Activated CD8-positive, alpha-beta memory T cell treated with anti-CD3 and anti-CD28 coated beads, Interleukin-2, amount 10 ng/mL, durations not matched to agents 7 days and 5 days (primary cell): ENCODE measurements at regions not wholly inside any gene's neighbourhood (a gene's known extent, or its start where the extent isn't known, plus 50 kb on each side); places are given as distances from the start of the nearest gene placed in this dataset.

Source experiments
- ATAC-seq: fragments of 150-1000 bp; cut with Tn5 transposase; one replicate; pipeline ENCODE4 v1.10.0; 2021; ENCODE audit warnings: moderate library complexity
- CTCF ChIA-PET: fragments of 350-600 bp; sonication (Branson Sonifier 250); formaldehyde crosslinking; loops from one replicate; lab custom pipeline; 2021; ENCODE audit warnings: antibody characterized with exemption; lab: Charles Lee
- DNase-seq: peaks from one replicate; pipeline ENCODE4 v3.0.0-alpha.2; 2020
- H3K27ac Mint-ChIP-seq: one replicate; pipeline ENCODE4 v1.8.0; 2021; ENCODE audit warnings: mild to moderate bottlenecking, mixed read lengths
- H3K27me3 Mint-ChIP-seq: one replicate; pipeline ENCODE4 v1.8.0; 2021; ENCODE audit warnings: mixed read lengths
- H3K36me3 Mint-ChIP-seq: one replicate; pipeline ENCODE4 v1.8.0; 2021; ENCODE audit warnings: mild to moderate bottlenecking, mixed read lengths
- H3K4me1 Mint-ChIP-seq: one replicate; pipeline ENCODE4 v1.8.0; 2021; ENCODE audit warnings: mixed read lengths
- H3K4me3 Mint-ChIP-seq: one replicate; pipeline ENCODE4 v1.8.0; 2021; ENCODE audit warnings: mild to moderate bottlenecking, moderate library complexity, mixed read lengths
- H3K9me3 Mint-ChIP-seq: one replicate; pipeline ENCODE4 v1.8.0; 2022; ENCODE audit warnings: low read depth, mixed read lengths

DNA sequence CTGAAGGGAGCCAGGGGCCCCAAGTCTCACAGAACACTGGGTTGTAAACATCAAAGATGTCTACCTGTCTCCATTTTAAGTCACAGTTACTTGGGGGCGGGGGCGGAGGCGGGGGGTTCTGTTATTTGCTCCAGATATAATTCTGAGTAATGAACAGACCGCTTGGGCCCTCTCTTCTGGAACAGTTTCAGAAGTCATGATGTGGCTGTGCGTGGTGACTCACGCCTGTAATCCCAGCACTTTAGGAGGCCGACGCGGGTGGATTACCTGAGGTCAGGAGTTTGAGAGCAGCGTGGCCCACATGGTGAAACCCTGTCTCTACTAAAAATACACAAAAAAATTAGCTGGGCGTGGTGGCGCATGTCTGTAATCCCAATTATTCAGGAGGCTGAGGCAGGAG lies 157.9 kb upstream of the APCDD1 start:
- H3K27ac Mint-ChIP-seq: no peak overlapping the region

DNA sequence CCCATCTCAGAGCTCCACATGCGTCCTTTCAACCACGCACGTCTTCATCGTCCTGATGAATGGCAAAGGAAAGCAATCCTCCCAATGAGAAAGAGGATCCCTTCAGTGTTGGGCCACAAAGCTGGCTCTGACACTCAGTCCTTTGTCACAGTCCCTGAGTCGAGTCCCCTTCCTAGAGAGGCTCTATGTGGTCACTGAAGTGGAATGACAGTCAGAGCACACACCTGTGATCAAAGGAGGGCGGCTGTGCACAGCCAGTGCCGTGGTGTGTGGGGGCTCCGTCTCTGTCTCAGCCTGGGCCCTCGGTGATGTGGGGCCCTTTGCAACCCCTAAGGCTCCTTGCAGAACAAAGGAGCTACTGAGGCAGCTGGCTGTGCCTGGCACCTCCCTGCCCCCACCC lies 157.3 kb upstream of the APCDD1 start:
- H3K4me1 Mint-ChIP-seq: no peaks in the 10 kb centered on the region
- ATAC-seq: no peak
- CTCF ChIA-PET: no interaction called here

More for the DNA sequence above, 157.9 kb upstream of the APCDD1 start:
- Mint-ChIP-seq H3K36me3 (no peaks in the 10 kb centered on the region), H3K4me1 (no peaks in the 10 kb centered on the region), H3K9me3 (no peaks in the 10 kb centered on the region), H3K4me3 (no peak overlapping the region), H3K27me3 (peaks cover 5% of the 10 kb centered on the region)
- CTCF ChIA-PET: no interaction called here
- no peak for ATAC-seq
- DNase-seq: no peak

DNA sequence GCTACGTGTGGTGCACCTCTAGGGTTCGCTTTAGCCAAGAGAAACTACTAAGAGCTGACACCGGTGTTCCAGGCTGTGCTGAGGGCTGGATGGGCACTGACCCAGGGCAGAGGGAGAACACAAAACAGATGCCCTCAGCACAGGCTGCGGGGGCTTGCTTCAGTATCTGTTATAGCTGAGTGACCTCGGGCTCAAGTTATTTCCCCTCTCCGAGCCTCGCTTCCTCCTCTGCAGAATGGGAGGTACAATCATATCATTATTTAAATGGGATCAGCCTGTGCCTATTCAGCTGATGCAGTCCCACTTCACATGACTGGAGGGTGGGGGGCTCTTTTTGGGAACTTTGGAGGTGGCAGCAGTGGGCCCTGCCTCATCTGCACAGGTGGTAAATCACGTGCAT lies 156.1 kb upstream of the APCDD1 start:
- Mint-ChIP-seq H3K4me1 (no peaks in the 10 kb centered on the region), H3K36me3 (no peaks in the 10 kb centered on the region), H3K4me3 (no peak overlapping the region), H3K27me3 (peaks cover 5% of the 10 kb centered on the region), H3K9me3 (no peaks in the 10 kb centered on the region), H3K27ac (no peak overlapping the region)
- DNase-seq: no peak
- CTCF ChIA-PET: no interaction called here
- no peak for ATAC-seq

More for the DNA sequence above, 157.3 kb upstream of the APCDD1 start:
- Mint-ChIP-seq H3K27ac (no peak overlapping the region), H3K9me3 (no peaks in the 10 kb centered on the region), H3K36me3 (no peaks in the 10 kb centered on the region), H3K4me3 (no peak overlapping the region), H3K27me3 (peaks cover 5% of the 10 kb centered on the region)
- no peak for DNase-seq

GRCh38 chr18:10299643-10300042 lies 154.8 kb upstream of the APCDD1 start:
- Mint-ChIP-seq H3K9me3 (no peaks in the 10 kb centered on the region), H3K27me3 (peaks cover 5% of the 10 kb centered on the region), H3K27ac (no peak overlapping the region), H3K4me1 (no peaks in the 10 kb centered on the region), H3K36me3 (no peaks in the 10 kb centered on the region), H3K4me3 (no peak overlapping the region)
- no peak for DNase-seq
- CTCF ChIA-PET: no interaction called here
- ATAC-seq: no peak

DNA sequence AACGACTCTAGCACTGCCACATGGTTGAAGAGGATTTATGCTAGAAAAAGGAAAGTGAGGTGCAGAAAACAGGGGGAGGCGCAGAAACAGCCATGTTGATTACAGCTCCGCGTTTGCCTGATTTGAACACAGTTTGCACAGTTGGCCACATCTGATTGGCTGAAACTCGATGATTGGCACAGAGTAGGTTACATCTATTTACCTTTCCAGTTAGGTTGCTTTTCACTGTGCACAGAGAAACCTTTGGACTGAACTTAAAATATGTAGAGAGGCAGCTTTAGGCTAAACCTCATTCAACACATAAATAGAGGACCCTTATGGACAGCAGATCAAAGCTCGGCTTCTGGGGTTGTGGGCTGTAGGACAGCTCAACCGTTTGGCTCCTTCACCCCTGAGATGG lies 153.7 kb upstream of the APCDD1 start:
- no peak for DNase-seq
- Mint-ChIP-seq H3K4me3 (no peak overlapping the region), H3K27me3 (peaks cover 5% of the 10 kb centered on the region), H3K27ac (no peak overlapping the region), H3K4me1 (no peaks in the 10 kb centered on the region), H3K36me3 (no peaks in the 10 kb centered on the region), H3K9me3 (no peaks in the 10 kb centered on the region)
- no peak for ATAC-seq
- CTCF ChIA-PET: no interaction called here

DNA sequence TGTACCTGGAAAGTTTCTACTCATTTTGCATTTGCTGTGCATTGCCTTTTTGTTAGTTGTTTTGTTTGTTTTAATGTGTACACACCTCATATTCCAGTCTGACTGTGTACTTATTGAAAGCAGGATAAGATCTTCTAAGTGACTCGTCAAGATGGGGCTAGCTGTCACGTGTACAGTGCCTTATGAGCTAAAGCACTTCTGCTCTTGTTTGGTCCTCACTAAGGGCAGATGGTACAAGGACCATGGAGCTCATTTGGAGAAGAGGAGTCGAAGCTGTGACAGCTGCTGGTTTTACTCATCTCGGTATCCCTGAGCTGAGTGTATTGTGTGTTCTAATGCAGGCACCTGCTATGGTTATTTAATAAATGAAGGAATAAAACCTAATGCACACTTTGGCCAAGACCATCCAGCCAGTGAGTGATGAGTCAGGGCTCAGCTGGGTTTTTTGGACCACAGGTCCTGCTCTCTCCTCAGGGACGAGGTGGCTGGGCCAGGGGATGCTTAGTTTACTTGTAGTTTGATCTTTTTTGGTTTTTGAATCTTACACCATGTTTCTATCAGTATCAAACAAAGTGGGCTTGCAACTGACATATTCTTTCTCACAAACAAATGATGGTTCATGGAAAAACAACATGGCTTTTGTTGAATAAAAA lies 152.5 kb upstream of the APCDD1 start:
- ATAC-seq: no peak
- DNase-seq: no peak
- H3K4me1 Mint-ChIP-seq: no peaks in the 10 kb centered on the region
- H3K9me3 Mint-ChIP-seq: no peaks in the 10 kb centered on the region
- H3K27me3 Mint-ChIP-seq: peaks cover 8% of the 10 kb centered on the region
- H3K4me3 Mint-ChIP-seq: no peak overlapping the region
- CTCF ChIA-PET: no interaction called here
- no peaks in the 10 kb centered on the region for H3K36me3 Mint-ChIP-seq
- no peak overlapping the region for H3K27ac Mint-ChIP-seq

DNA sequence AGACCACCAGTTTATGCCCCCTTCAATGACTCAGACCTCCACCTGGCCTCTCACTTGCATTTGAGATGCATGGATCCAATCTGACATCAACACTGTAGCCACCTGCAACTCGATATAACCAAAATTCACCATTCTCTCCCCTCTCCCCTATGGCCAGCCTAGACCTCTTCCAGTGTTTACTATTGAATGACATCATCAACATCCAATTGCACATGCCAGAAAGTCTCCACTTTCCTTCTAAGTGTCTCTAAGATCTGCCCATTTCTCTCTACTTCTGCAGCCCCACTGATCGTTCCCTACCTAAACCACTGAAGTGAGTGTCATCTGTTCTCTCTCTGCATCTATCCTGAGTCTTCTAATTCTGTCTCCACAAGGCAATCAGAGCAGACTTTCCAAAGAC lies 151.3 kb upstream of the APCDD1 start:
- no peaks in the 10 kb centered on the region for H3K9me3 Mint-ChIP-seq
- H3K27ac Mint-ChIP-seq: no peak overlapping the region
- no peaks in the 10 kb centered on the region for H3K36me3 Mint-ChIP-seq
- no peak overlapping the region for H3K4me3 Mint-ChIP-seq
- ATAC-seq (no peak), DNase-seq (no peak)
- CTCF ChIA-PET: no interaction called here
- H3K27me3 Mint-ChIP-seq: peaks cover 8% of the 10 kb centered on the region
- H3K4me1 Mint-ChIP-seq: no peaks in the 10 kb centered on the region

DNA sequence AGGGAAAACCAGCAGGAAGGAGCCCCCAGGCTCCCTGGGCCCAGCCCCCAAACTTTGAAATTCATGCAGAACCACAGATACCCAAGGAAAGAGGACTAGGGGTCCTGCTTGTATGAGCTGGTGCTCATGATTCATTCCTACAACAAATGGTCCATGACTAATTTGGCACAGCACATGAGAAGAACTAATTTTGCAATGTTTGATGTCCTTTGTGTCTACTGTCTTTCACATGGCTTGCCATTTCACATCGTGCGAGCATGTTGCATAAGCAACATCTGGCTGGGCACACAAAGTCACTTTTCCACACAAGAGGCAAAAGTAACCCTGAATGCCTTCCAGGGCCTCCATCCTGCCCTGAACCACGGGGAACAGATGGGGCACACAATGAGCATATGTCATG lies 149.6 kb upstream of the APCDD1 start:
- no peaks in the 10 kb centered on the region for H3K36me3 Mint-ChIP-seq
- H3K27ac Mint-ChIP-seq: no peak overlapping the region
- no peaks in the 10 kb centered on the region for H3K9me3 Mint-ChIP-seq
- ATAC-seq (no peak), DNase-seq (no peak)
- no peak overlapping the region for H3K4me3 Mint-ChIP-seq
- H3K27me3 Mint-ChIP-seq: peaks cover 5% of the 10 kb centered on the region
- CTCF ChIA-PET: no interaction called here
- H3K4me1 Mint-ChIP-seq: no peaks in the 10 kb centered on the region

GRCh38 chr18:10306779-10307178 lies 147.7 kb upstream of the APCDD1 start:
- H3K4me3 Mint-ChIP-seq: no peak overlapping the region
- CTCF ChIA-PET: no interaction called here
- no peak overlapping the region for H3K27ac Mint-ChIP-seq
- no peaks in the 10 kb centered on the region for H3K36me3 Mint-ChIP-seq
- H3K9me3 Mint-ChIP-seq: no peaks in the 10 kb centered on the region
- no peaks in the 10 kb centered on the region for H3K4me1 Mint-ChIP-seq
- DNase-seq (no peak), ATAC-seq (no peak)
- H3K27me3 Mint-ChIP-seq: peaks cover 3% of the 10 kb centered on the region

DNA sequence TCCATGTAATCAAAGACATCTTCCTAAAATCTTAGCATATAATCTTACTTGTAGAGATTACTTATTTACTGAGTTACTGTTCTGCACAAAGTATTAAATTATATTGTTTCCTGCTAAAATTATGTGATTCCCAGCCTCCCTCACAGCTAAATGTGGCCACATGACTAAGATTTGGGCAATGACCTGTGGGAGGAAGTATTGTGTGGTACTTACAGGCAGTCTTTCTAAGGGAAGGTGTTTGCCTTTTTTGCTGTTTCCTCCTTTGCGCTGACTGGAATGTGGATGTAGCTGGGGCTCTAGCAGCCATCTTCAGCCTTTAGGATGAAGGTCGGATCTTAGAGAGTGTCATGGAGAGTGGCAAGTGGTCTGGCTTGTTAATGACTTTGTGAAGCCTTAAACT lies 146.3 kb upstream of the APCDD1 start:
- Mint-ChIP-seq H3K4me1 (no peaks in the 10 kb centered on the region), H3K27ac (no peak overlapping the region), H3K9me3 (no peaks in the 10 kb centered on the region), H3K4me3 (no peak overlapping the region), H3K27me3 (peaks cover 3% of the 10 kb centered on the region), H3K36me3 (no peaks in the 10 kb centered on the region)
- CTCF ChIA-PET: no interaction called here
- DNase-seq: no peak
- no peak for ATAC-seq

GRCh38 chr18:10310626-10311025 lies 143.8 kb upstream of the APCDD1 start:
- Mint-ChIP-seq H3K4me3 (no peak overlapping the region), H3K4me1 (no peaks in the 10 kb centered on the region), H3K27ac (no peak overlapping the region), H3K36me3 (no peaks in the 10 kb centered on the region), H3K27me3 (peaks cover 3% of the 10 kb centered on the region), H3K9me3 (no peaks in the 10 kb centered on the region)
- ATAC-seq (no peak), DNase-seq (no peak)
- CTCF ChIA-PET: no interaction called here

- DNase-seq: no peak
- Mint-ChIP-seq H3K4me1 (no peaks in the 10 kb centered on the region), H3K4me3 (no peak overlapping the region), H3K27me3 (no peaks in the 10 kb centered on the region), H3K9me3 (no peaks in the 10 kb centered on the region), H3K27ac (no peak overlapping the region), H3K36me3 (no peaks in the 10 kb centered on the region)
- CTCF ChIA-PET: no interaction called here
- no peak for ATAC-seq
Observed at GRCh38 chr18:10312326-10313015, 142.0 kb upstream of the APCDD1 start.

DNA sequence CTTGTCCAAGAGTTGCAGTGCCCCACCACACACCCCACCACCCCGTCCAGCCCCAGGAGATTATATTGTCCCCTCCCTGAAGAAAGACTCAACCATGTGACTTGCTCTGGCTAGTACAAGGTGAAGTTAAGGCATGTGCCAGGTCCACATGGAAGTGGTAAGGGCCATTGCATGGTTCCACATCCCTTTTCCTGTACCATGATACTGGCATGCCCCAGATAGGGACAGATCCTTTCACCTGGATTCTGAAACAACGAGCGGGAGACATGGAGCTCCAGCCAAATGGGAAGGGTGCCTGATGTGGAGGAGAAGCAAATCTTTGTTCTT lies 141.5 kb upstream of the APCDD1 start:
- no peaks in the 10 kb centered on the region for H3K36me3 Mint-ChIP-seq
- H3K27me3 Mint-ChIP-seq: no peaks in the 10 kb centered on the region
- no peaks in the 10 kb centered on the region for H3K4me1 Mint-ChIP-seq
- H3K9me3 Mint-ChIP-seq: no peaks in the 10 kb centered on the region
- CTCF ChIA-PET: no interaction called here
- no peak overlapping the region for H3K4me3 Mint-ChIP-seq
- ATAC-seq (no peak), DNase-seq (no peak)
- no peak overlapping the region for H3K27ac Mint-ChIP-seq

GRCh38 chr18:10314066-10314465 lies 140.4 kb upstream of the APCDD1 start:
- Mint-ChIP-seq H3K4me1 (no peaks in the 10 kb centered on the region), H3K9me3 (no peaks in the 10 kb centered on the region), H3K4me3 (no peak overlapping the region), H3K36me3 (no peaks in the 10 kb centered on the region), H3K27ac (no peak overlapping the region), H3K27me3 (no peaks in the 10 kb centered on the region)
- no peak for DNase-seq
- CTCF ChIA-PET: no interaction called here
- no peak for ATAC-seq
